ENCODE measurements at regions not wholly inside any gene's neighbourhood (a gene's known extent, or its start where the extent isn't known, plus 50 kb on each side); places are given as distances from the start of the nearest gene placed in this dataset.

DNA sequence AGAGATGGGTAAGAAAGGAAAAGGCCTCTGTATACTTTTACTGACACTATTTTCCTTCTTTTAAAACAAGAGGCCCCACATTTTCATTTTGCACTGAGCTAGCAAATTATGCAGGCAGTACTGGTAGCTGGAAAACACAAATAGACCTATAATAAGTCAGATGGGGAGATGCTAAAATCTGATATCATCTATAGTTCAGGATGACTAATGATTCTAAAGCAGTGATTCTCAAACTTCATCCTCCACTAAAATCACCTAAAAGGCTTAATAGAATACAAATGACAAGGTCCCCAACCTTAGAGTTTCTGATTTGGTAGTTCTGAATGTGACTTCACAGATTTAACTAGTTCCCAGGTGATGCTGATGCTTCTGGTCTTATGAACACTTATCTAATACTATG is 247.3 kb upstream of the DIPK2B start:
- no peaks in the 10 kb centered on the region for H4K20me1 ChIP-seq (ENCODE audit: insufficient read depth, low read length)
- no peak overlapping the region for H2AK5ac ChIP-seq (ENCODE audit: low read depth, low read length)
- no TSS peak for BruUV-seq (replicated peaks)
- TF ChIP-seq MXI1 (IDR thresholded peaks at IDR 0.05; ENCODE audit: borderline replicate concordance, low read depth, low read length) (no peak), POLR2A (IDR thresholded peaks at IDR 0.05; ENCODE audit: low read depth, low read length) (no peak), RFX5 (IDR thresholded peaks at IDR 0.05; ENCODE audit: low read depth, low read length) (no peak)
- H4K5ac ChIP-seq (ENCODE audit: low read depth, low read length) = no peak overlapping the region
- peaks cover 9% of the 10 kb centered on the region for H3K27me3 ChIP-seq (ENCODE audit: control insufficient read depth, insufficient read depth, low read length)
- H3K4me1 ChIP-seq (ENCODE audit: control insufficient read depth, insufficient read depth, low read length) = peaks cover 5% of the 10 kb centered on the region
- ATAC-seq (ENCODE audit: low read depth) (no peak), DNase-seq (no peak)
- no peak overlapping the region for H3K9ac ChIP-seq (ENCODE audit: low read depth, low read length)
- H3K9me1 ChIP-seq (ENCODE audit: insufficient read depth, low read length) = no peaks in the 10 kb centered on the region
- CTCF ChIA-PET = no interaction called here
- H2BK5ac ChIP-seq (ENCODE audit: low read depth, low read length, poor library complexity, severe bottlenecking) = no peak overlapping the region
- H2AFZ ChIP-seq (replicated peaks; ENCODE audit: low read length, poor library complexity) = no peak overlapping the region
- H3K27ac ChIP-seq (ENCODE audit: insufficient read depth, low read length) = no peak overlapping the region
- H3K36me3 ChIP-seq (ENCODE audit: control insufficient read depth, insufficient read depth, low read length) = no peaks in the 10 kb centered on the region
- H4K8ac ChIP-seq (ENCODE audit: low read depth in 2 of 2, low read length in 2 of 2) = no peak overlapping the region
- H2BK20ac ChIP-seq (ENCODE audit: low read depth, low read length) = no peak overlapping the region; the same call in 1 of the 2 replicates
- dilution Hi-C loops (cut with HindIII; ENCODE audit: low sequenced_read_pairs, unreplicated experiment) (no loop called here), in situ Hi-C loops (cut with MboI; ENCODE audit: low sequenced_read_pairs) (no loop called here), intact Hi-C loops (cut with micrococcal nuclease) (no loop called here)
- H3K9me3 ChIP-seq (ENCODE audit: control insufficient read depth, insufficient read depth, low read length) = no peaks in the 10 kb centered on the region
- H2BK120ac ChIP-seq (ENCODE audit: low read depth, low read length) = no peak overlapping the region
- H3K4me3 ChIP-seq (ENCODE audit: insufficient read depth, low read depth, low read length) = no peak overlapping the region
- no peak overlapping the region for H4K91ac ChIP-seq (ENCODE audit: insufficient read depth, low read depth, low read length)
- no peak overlapping the region for H3K56ac ChIP-seq (ENCODE audit: extremely low read depth, insufficient read depth, low read length)
- H3K23ac ChIP-seq (ENCODE audit: low read depth, low read length) = no peak overlapping the region
- no peaks in the 10 kb centered on the region for H3K79me1 ChIP-seq (ENCODE audit: low read depth in 1 of 2, low read length in 2 of 2)
- no peak overlapping the region for H3K4me2 ChIP-seq (ENCODE audit: low read depth, low read length)
- POLR2A ChIA-PET (ENCODE audit: unreplicated experiment) = no interaction called here
- H2AK9ac ChIP-seq (replicated peaks; ENCODE audit: low read depth, low read length, poor library complexity) = no peak overlapping the region
- H3K14ac ChIP-seq (replicated peaks; ENCODE audit: low read depth, low read length) = no peak overlapping the region
- no peak overlapping the region for H3K4ac ChIP-seq (ENCODE audit: low read depth, low read length)
- no peak overlapping the region for H2BK15ac ChIP-seq (ENCODE audit: low read depth, low read length)
- H3K18ac ChIP-seq (ENCODE audit: low read depth, low read length) = no peak overlapping the region

Measured in IMR-90 (cell line).